HG03457 (cell line): ENCODE measurements at regions not wholly inside any gene's neighbourhood (a gene's known extent, or its start where the extent isn't known, plus 50 kb on each side); places are given as distances from the start of the nearest gene placed in this dataset.

Experiments used
- ATAC-seq: cut with Tn5 transposase; IDR thresholded peaks from one replicate; pipeline ENCODE4 v1.9.1; 2021; ENCODE audit warnings: moderate number of reproducible peaks; ENCODE audit not compliant: unreplicated experiment

GRCh38 chr1:55420929-55421716, 206.0 kb upstream of the USP24 start:
- ATAC-seq, result no peak

GRCh38 chr1:55420026-55420425, 204.9 kb upstream of the USP24 start:
- no peak for ATAC-seq

GRCh38 chr1:55418208-55419000, 203.2 kb upstream of the USP24 start:
- ATAC-seq, result no peak

- no peak for ATAC-seq
These were observed 201.1 kb upstream of the USP24 start for GRCh38 chr1:55416164-55416842.

- ATAC-seq, result no peak
These were observed 198.1 kb upstream of the USP24 start for GRCh38 chr1:55413286-55413685.

- ATAC-seq, result no peak
These were observed 196.9 kb upstream of the USP24 start for GRCh38 chr1:55412060-55412459.

DNA sequence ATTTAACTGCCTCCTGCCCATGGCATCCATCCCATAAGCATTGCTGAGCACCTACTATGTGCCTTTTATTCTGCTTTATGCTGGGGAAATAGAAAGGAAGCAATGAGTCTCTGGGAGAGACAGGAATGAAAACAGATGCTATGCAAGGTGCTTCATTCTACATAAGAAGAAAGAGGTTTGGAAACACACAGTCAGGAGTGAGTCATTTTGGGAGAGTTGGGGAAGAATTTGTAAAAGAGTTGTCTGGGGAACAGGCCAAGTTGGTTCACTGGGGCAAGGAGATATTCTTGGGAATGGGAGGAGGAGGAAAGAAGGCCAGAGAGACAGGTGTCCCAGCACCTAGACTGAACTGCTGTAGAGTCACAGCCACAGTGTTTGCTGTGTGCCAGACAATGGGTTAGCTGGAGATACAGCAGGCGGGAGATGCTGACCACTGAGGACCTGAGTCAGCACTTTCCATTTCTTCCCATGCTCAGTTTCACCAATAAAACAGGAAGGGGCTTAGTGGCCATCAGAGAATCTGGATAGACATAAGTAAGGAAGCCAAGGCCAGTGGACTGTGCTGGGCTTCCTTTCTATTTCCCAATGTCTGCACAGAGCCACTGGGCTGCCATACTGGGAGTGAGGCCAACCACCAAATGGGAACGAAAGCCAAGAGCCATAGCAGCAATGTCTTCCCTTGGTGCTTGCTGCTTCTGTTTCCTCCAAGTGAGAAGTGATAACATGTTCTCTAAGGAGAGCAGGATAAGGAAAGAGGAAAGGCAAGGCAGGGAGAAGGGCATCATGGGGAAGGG, 187.7 kb upstream of the USP24 start:
- ATAC-seq, result no peak

- no peak for ATAC-seq
These were observed 187.0 kb upstream of the USP24 start for GRCh38 chr1:55402142-55402541.

- no peak for ATAC-seq
These were observed 185.3 kb upstream of the USP24 start for GRCh38 chr1:55400508-55400907.

DNA sequence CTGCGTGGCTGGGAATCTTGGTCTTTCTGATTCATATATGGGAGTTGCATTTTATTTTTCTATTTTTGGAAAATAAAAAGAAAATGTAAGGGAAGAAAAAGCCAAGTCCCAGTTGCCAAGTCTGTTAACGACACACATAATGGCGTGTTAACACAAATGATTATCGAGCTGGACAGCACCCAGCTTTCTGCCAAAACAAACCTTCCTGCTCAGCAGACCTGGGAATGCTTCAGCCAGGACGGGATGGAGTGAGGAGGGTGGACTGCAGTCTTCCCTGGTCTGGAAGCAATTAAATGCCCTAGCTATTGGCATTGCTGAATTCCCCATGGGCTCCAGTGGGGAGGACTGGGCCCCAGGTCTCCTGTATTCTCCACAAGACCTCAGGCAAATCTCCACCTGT, 184.2 kb upstream of the USP24 start:
- no peak for ATAC-seq

GRCh38 chr1:55396381-55396891, 181.3 kb upstream of the USP24 start:
- no peak for ATAC-seq

DNA sequence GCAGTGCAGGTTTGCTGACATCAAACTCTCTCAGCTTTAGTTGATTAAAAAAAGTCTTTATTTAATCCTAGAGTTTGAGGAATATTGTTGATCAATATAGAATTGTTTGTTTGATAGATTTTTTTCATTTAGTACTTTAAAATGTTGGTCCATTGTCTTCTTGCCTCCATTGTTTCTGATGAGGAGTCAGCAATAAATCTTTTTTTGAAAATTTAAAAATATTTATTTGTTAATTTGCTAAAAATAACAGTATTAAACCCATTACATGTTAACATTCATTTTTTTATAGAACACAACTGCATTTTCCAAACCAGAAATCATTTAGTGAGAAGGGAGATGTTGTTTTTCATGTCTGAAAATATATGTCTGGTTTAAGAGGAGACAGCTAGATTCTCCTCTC, 173.8 kb upstream of the USP24 start:
- ATAC-seq, result no peak

GRCh38 chr1:55387145-55387544, 172.0 kb upstream of the USP24 start:
- ATAC-seq, result no peak

DNA sequence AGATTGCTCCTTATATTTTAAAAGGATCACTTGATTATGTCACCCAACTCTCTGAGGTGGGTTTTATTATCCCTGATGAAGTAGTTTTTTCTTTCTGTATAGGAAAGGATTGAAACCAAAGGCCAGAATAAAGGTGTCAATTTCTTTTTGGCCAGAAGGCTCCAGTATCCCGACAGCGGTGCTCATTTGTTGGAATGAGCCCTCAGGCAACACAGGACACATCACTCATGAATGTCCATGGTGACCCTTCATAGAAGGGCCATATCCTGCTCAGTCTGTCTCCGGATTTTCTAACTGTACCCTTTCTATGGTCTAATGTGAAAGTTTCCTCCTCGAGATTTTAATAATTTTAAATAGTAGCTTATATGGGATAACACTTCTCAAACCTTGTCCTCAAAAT, 171.3 kb upstream of the USP24 start:
- ATAC-seq, result no peak

DNA sequence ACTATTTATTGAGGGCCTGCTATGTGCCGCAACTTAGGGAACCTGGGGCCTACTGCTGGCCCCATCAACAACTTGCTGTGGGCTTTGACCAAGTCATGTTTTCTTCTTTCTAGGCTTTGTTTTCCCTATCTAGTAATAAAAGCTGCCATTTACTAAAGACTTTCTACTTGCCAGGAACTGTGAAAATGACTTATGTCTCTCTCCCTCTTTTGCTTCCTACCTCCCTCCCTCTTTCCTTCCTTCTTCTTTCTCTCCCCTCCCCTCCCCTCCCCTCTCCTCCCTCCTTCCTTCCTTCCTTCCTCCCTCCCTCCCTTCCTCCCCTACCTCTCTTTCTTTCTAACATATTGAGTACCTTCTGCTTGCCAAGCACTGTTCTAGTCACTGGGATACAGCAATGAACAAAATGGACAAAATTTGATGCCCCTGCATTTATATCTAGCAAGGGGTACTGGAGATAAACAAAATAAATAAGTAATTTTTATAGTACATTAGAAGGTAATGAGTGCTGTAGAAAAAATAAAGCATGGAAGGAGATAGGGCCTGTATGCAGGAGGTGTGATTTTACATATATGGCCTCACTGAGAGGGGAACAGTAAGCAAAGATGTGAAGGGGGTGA, 170.3 kb upstream of the USP24 start:
- ATAC-seq, result no peak

DNA sequence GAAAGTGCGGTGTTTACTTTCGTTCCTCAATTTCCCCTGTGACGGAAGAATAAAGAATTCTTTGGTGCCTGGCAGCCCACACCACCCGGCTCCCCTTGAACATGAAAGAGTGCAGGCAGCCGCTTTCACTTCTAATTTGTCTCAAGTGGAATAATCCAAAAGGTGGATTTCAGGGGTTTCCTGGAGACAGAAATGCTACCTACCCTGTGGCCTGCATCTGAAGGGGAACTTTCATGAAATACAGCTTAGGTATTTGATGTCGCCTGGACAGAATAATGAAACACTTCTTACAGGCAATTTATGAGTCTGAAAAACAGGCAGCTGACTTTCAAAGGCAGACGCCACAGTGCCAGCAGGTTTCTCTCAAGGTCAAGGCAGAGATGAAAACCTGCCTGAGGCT, 169.5 kb upstream of the USP24 start:
- ATAC-seq, result no peak

GRCh38 chr1:55382806-55383305, 167.7 kb upstream of the USP24 start:
- no peak for ATAC-seq

- ATAC-seq, result no peak
These were observed 166.8 kb upstream of the USP24 start for GRCh38 chr1:55381983-55382382.

GRCh38 chr1:55381491-55381890, 166.3 kb upstream of the USP24 start:
- no peak for ATAC-seq

DNA sequence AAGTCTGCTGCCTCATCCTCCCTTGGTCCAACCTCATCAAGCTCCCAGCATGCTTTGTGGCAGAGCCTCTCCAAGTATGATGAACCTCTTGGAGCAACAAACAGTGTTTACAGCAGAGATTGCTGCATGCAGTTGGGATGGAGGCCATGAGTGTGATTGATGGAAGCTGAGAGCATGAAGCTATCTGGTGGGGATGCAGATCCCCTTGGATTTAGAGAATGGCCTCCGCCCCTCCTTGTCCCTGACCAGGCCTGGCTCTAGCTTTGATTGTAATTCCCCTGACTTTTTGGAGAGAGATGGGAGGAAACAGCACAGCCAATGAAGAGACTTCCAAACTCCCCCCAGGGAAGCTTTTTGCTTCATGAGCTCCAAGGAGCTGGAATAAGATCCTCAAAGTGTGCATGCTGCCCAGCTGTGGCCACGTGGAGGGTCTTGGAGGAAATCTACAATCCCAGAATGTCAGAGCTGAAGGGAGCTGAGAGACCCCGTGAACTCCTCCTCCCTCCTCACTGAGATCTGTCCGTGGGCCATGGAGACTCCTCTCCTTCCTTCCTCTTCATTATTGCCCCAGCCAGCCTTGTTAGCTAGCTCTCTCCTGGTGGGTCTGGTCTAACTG, 165.3 kb upstream of the USP24 start:
- no peak for ATAC-seq
